ENCODE measurements at regions not wholly inside any gene's neighbourhood (a gene's known extent, or its start where the extent isn't known, plus 50 kb on each side); places are given as distances from the start of the nearest gene placed in this dataset.

- TF ChIP-seq CTCF (IDR thresholded peaks at IDR 0.05): no peak
- TF ChIP-seq POLR2A (IDR thresholded peaks at IDR 0.05): no peak
Measured at GRCh38 chr2:226387499-226387942, 412.1 kb downstream of the IRS1 start.

Data from heart left ventricle (tissue), 13 donors.